Activated CD4-positive, CD25-positive, alpha-beta regulatory T cell treated with anti-CD3 and anti-CD28 coated beads, Interleukin-2, amount 50 U/mL, for 72 hours (primary cell): ENCODE measurements at regions not wholly inside any gene's neighbourhood (a gene's known extent, or its start where the extent isn't known, plus 50 kb on each side); places are given as distances from the start of the nearest gene placed in this dataset.
"Not testable (repeated sequence)": the region's sequence is repeated elsewhere in the genome, so short reads cannot be mapped to it uniquely, and the experiment has no call there.

Experiments used
- DNase-seq: peaks from one replicate; pipeline ENCODE4 v3.0.0; 2021

DNA sequence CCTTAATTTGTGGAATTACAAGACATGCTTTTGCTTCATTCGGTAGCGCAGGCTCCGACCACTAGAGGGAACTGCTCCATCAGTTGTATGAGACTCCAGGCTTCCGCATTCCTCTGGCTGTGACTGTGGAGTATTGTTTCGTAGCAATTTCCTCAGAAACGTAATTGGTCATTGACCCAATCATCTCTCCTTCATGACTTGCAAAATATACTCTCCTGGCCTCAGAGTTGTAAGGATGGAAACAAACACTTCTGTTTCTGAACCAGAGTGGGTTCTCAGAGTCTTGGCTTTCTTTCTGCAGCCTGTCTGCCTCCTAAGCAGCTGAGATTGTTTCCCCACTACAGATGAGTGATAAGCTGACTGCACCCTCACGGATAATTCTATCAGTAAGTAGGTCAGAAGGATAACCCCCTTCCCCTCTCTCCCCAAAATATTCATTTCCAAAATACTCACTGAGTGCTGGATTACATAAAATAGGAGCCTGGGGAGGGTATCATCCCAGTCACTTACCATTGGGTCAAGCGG, 146.8 kb upstream of the ZC3H12C start:
- DNase-seq = peak; percentile 43

DNA sequence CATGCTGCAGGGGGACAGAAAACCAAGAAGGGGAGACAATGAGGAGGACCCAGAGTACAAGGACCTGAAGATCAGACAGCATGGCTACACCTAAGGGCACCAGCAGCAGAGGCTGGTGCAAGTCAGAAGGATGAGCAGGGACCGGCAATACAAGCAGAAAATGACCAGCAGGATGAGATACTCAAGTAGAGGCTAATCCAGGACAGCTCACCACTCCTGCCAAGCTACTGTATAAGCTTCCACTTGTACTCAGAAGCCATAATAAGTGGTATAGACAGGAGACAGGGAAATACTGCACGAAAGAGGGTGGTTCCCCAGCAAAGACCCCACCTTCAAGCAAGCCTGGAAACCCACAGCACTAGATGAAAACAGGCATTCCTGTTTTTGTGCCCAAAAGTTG, 138.7 kb upstream of the ZC3H12C start:
- no peak for DNase-seq

DNA sequence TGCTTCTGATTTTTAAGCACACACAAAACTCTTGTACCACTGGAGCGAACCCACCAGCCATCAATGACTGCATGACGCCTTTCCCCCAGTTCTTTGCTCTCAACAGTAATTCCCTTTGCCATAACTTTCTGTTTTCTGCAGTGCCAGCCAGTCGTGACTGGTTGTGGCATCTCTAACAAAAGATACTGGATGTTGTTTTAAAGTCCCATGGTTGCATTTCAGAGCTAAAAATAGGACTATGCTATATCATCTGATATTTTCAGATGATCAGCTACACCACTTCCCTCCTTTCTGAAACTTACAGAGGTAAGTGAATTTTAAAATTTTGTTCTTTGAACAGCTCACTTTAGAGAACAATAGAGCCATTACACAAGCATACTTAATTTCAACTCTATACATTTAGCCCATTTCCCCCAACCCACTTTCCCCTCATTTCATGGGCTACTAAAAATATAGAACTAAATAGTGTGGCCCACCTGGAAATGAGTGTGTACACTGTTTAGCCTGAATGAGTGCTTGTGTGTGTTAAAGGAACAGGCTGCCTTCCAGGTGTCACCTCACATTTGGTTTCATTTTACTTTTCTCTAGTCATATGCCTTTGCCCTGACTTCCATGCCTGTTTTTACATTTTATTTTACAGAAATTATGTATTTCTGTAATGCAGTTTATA, 136.9 kb upstream of the ZC3H12C start:
- DNase-seq = no peak

DNA sequence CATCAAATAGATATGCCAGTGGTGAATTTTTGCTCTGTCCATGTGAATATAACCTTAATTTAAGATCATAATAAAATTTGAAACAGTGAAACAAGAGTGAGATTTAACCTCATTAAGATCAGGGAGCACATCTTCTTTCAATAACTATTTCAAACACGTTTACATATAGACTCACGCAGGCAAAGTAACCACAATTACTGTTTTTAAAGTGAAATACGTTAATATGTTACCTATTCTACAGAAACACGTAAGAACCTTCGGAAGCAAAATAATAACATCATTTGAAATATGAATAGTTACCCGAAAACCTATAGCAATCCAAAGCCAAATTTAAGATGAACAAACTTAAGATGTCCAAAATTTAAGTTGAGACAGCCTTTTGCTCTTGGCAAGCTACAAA, 136.2 kb upstream of the ZC3H12C start:
- DNase-seq = no peak

DNA sequence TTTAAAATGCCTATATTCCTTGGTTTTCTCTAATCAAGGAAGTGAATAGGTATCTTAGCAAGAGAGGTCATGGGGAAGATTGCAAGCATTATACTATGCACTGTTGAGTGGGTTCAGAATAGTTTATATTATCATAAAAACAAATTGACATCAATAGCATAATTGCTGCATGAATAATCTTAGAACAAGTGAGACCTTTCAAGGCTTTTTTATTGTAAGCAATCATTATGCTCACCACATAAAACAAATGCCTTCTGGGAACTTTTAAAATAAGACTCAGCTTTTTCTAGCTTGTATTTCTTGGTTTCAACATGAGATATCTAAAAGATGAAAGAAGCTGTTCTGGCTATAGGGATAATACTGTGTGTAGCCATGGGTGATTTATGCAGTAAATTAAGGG, 135.6 kb upstream of the ZC3H12C start:
- no peak for DNase-seq

DNA sequence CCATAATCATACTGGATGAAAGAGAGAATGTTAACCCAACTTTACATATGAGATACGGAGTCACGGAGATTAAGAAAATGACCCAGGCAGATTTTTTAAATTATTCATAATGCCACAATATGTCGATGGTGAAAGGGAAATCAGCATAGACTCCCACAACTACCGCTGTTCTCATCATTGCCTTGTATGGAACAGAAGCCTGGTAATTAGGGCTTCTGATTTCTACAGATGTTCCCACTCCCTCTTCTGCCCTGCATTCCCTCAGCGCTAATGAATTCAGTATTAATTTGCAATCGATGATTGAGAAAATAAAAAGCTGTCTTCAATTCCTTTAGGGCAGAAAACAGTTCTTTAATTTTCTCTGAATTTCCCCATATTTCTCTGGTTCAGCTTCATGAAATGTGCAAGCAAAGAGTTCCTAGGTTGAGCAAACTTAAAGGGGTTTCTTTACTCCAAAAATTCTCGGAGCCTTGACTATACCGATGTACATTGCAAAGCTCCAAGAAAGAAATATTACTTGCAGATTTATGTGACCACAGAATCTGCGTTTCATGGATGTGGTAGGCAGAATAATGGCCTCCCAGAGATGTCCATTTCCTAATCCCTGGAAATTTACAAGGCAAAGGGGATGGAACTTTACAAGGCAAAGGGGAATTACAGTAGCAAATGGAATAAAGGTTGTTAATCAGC, 134.9 kb upstream of the ZC3H12C start:
- DNase-seq = no peak

DNA sequence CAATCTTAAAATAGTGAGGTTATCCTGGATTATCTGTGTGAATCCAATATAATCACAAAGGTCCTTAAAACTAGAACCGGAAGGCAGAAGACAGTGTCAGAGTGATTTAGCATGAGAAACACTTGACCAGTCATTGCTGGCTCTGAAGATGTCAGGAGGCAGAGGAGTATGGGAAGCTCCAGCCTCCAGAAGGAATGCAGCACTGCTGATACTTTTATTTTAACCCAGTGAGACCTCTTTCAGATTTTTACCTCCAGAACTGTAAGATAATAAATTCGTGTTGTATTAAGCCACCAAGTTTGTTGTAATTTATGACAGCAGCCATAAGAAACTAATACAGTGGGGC, 134.4 kb upstream of the ZC3H12C start:
- no peak for DNase-seq

DNA sequence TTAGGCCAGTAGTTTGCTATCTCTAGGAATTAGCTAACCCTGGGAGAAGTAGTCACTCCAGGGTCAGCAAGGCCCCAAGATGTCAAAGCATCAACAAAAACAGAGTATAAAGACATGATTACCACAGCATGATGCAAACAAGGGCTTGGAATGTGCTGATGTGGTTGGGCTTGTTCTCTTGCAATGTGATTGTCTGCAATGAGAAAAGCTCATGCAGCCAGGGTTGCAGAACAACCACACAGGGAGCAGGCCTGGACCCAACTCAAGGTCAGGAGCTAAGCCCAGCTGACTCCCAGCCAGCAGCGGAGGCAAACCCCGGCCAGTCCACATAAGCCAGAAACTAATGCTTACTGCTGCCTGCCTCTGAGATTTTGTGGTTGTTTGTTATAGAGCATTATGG, 132.4 kb upstream of the ZC3H12C start:
- no peak for DNase-seq

DNA sequence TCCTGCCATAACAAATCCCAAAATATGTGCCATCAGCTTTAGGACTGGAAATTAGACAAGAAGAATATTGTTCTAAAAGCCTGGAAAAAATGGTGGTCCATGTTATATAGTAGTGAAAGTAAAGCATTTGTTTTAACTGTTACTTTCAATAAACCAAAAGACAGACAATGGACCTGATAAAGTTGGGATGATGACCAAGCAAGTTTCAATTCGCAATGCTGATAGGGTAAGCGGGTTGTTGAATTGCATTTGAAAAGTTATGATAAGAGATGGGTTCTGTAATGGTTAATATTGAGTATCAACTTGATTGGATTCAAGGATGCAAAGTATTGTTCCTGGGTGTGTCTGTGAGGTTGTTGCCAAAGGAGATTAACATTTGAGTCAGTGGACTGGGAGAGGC, 131.9 kb upstream of the ZC3H12C start:
- DNase-seq = no peak

DNA sequence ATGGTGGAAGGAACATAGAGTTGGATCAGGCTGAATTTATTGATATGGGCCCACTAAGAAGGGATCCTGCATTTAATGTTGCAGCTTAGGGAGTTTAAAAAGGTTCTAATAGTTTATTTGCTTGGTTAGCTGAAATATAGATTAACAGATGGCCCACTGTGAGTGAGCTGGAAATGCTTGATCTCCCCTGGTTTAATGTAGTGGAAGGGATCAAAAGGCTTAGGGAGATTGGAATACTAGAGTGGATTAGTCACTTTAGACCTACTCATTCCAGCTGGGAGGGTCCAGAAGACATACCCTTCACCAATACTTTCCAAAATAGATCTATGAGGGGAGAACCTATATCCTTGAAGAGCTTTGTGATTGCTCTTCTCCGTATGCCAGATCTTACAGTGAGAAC, 130.1 kb upstream of the ZC3H12C start:
- no peak for DNase-seq

DNA sequence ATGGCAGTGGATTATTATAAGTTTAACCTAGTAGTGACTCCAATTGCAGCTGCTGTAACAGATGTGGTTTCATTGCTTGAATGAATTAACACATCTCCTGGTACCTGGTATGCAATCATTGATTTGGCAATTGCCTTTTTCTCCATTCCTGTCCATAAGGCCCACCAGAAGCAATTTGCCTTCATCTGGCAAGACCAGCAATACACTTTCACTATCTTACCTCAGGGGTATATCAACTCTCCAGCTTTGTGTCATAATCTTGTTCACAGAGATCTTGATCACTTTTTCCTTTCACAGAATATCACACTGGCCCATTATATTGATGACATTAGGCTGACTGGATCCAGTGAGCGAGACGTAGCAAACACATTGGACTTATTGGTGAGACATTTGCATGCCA, 128.7 kb upstream of the ZC3H12C start:
- DNase-seq = no peak

DNA sequence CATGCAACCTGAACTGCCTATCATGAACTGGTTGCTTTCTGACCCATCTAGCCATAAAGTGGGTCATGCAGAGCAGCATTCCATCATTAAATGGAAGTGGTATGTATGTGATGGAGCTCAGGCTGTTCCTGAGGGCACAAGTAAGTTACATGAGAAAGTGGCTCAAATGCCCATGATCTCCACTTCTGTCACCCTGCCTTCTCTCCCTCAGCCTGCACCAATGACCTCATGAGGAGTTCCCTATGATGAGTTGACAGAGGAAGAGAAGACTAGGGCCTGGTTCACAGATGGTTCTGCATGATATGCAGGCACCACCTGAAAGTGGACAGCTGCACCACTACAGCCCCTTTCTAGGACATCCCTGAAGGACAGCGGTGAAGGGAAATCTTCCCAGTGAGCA, 127.7 kb upstream of the ZC3H12C start:
- not testable (repeated sequence) for DNase-seq

DNA sequence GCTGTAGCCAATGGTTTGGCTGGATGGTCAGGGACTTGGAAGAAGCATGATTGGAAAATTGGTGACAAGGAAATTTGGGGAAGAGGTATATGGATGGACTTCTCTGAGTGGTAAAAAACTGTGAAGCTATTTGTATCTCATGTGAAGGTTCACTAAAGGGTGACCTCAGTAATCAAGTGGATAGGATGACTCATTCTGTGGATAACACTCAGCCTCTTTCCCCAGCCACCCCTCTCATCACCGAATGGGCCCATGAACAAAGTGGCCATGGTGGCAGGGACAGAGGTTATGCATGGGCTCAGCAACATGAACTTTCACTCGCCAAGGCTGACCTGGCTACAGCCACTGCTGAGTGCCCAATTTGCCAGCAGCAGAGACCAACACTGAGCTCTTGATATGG, 127.3 kb upstream of the ZC3H12C start:
- DNase-seq = not testable (repeated sequence)

DNA sequence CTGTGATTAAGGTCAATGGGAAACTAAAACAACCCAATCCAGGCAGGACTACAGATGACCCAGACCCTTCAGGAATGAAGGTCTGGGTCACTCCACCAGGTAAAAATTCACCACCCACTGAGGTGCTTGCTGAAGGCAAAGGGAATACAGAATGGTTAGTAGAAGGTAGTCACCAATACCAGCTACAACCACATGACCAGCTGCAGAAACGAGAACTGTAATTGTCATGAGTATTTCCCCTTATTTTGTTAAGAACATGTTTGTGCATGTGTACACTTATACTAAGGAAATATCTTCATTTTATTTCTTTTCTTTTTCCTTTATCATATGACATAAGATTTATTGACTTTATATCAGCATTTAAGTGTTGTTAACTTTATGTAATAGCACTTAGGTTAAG, 126.1 kb upstream of the ZC3H12C start:
- not testable (repeated sequence) for DNase-seq

DNA sequence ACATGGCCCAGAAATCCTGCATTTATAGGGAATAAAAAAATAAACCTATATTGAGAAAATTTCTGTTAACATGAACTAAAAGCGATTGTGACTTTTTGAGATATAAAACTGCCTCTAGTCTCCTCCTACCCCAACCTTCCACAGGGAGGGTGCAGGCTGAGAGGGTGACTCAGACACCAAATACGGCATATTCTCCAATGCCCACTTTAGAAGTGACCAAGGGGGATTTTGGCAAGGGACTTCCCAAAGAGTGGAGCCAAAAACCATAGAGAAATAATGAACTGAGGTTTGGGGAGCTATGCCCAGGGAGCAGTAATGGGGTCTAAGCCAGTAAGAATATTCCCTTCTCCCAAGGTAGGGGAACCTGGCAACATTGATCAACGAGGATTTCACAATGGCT, 124.9 kb upstream of the ZC3H12C start:
- no peak for DNase-seq

DNA sequence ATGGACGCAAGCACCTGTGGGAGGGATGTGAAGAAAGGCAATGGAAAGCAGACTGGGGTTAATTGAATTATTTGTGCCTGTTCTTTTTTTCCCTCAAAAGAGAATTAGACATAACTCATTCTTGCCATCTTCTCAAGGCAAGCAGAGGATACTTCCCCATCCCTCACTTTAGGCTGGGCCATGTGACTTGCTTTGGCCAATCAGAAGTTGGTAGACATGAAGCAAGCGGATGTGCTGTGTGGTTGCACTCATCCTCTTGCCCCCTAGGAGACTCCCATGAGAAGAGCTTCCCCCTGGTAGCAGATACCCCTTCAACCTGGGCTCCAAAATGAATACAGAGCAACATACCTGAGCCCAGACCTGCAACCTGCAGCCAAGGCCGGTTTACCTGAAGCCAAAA, 124.4 kb upstream of the ZC3H12C start:
- no peak for DNase-seq

DNA sequence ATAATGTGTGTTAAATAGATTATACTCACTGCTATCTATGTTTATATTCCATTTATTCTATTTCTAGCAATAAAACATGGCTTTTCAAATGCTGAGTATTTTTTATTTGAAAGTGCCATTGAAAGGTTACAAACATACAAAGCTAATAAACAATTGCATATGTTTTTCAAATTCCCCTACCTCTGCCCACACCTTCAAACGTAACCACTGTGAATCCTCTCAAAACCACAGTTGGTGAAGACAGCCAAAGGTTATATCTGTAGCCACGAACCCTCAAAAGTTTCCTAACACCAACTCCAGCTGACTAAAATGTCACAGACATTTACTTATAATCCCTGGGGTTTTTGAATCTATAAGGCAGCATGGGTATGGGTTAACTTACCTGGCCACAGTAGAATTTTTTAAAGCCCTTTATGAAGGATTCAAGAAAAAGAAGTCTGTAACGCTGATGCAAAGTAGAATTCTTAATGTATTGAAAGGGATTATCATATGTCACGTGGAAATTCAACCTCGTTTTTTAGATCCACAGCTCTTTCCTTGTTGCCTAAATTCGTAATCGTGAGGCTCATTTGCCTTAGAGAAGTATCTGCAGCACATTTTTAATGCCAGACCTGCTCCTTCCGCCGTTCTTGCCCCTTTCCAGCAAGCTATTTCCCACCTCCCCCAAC, 122.5 kb upstream of the ZC3H12C start:
- no peak for DNase-seq

DNA sequence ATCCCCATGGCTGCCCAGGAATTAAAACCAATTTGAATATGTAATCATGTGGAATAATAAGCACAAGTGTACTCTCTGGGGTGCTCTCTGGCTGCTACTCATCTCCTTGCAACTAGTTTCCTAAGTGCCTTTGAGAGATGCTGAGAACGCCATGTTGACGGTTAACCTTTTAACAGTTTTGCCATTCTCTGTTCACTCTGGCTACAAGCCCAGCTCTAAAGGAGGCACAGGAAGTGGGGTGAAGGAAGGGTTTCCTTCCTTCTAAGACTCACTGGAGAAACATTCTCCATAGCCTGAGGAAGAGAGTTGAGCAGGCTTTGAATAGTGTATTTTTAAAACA, 122.0 kb upstream of the ZC3H12C start:
- no peak for DNase-seq

DNA sequence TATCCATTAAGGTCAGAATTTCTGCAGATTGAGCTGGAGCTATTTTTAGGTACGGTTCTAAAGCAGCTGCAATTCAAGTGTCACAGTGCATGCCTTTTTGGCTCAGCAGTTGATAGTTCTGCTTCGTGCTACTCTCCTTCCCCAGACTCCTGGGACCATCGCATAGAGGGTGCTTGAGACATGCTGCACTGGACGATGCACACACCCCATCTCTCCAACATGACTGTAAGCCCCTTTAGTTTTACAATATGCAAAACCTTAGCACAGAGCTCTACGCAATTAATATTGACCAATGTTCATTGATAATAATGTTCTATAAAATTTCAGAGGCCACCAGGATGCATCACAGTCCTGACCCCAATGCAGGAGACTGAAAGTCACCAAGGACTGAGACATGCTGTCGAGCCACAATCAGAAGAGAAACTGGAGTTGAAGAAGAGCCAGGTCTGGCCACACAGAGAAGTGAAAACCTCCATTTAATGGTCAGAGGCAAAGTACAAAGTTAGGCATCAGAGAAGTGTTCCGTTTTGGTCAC, 120.9 kb upstream of the ZC3H12C start:
- no peak for DNase-seq

DNA sequence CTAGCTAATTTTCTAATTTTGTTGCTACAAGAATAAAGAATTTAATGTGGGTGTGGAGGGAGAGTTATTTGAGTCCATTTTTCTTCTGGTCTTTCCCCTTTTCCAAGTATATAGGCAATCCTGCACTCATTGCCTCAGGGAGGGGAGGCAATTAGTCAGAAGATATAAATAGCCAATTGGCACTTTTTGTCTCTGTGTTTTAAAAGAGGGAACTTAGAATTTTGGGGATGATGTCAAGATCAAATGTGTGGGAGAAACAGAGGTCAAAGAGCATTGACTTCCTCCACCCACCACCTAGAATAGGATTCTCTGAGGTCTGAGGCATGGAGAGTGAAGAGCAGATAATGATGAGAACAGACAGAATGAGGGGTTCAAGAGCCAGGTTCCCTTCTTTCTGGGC, 120.3 kb upstream of the ZC3H12C start:
- no peak for DNase-seq

DNA sequence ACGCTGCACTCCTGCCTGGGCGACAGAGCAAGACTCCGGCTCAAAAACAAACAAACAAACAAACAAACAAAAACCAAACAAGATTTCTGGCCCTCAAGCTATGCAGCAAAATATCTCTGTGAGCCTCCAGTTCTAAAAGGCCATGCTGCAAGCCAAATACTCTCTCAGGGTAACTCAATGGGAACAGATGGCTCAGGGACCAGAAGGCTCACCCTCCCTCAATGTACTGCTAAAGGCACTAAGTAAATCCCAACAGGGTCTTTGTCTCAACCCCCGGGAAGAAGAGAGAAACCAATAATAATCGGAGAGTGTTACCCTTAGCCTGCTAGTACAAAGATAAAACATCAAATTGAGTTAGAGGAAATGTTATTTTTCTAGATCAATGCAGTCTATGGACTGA, 119.7 kb upstream of the ZC3H12C start:
- no peak for DNase-seq

DNA sequence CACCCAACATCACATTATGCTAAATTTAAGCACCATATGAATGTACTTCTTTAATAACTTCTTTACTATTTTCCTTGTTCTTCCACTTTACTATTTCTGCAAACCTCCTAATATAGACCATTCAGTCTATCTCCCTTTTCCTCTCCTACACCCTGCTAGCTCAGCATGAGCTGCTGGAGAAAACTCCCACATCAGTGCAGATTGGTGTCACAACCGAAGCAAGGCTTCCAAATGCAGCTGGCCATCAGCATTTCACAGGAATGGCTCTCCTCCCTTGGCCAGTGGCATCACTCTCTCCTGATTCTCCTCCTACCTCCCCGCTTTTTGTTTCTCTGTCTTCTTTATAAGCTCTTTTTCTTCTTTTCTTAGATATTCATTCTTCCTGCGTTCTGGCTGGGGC, 118.7 kb upstream of the ZC3H12C start:
- DNase-seq = no peak

DNA sequence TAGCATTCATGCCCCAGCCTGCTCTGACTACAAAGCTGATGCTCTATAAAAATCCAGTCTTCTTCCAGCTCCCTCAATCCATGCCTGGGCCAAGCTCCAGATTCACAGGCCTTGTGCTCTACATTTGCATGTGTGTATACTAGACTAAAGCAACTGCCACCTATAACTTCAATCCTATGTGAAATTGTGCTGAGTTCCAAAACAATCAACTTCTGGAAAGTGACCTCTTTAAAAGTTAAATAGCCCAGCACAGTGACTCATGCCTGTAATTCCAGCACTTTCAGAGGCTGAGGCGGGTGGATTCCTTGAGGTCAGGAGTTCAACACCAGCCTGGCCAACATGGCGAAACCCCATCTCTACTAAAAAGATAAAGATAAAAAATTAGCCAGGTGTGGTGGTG, 114.3 kb upstream of the ZC3H12C start:
- no peak for DNase-seq

DNA sequence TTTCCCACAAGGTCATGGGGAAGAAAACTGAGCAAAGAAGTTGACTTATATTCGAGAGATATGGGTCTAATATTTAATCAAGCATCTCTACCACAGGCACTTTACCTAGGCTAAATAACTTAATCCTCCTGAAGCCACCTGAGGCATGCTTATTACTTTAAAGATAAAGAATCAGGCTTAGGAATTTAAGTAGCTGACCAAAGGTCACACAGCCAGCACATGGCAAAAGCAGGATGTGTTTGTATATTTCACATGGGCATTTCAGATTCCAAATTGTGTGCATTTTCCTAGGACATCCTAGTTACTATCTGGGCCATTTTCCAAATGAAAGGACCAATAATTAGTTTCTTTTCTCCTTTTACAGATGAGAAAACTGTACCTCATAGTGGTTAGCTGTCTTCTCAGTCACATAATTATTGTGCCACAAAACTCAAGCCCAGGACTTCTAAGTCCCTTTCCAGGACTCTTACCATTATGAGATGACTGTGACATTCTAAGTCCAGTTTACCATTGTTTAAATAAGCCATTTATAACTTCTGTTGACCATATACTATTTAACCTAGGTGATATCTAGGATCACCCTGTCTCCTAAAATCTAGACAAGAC, 112.1 kb upstream of the ZC3H12C start:
- no peak for DNase-seq
